Endothelial cell of umbilical vein (primary cell): ENCODE measurements at regions not wholly inside any gene's neighbourhood (a gene's known extent, or its start where the extent isn't known, plus 50 kb on each side); places are given as distances from the start of the nearest gene placed in this dataset.

Experiments used
- BruUV-seq: library from RNA; stranded (reverse); fragments of 400-500 nt; replicated peaks from 2 replicates; lab custom pipeline; 2021; lab: Mats Ljungman, UMichigan
- CTCF ChIA-PET: fragments of 300-600, 350-600 bp; sonication (Branson Sonifier 250); formaldehyde crosslinking; loops from one replicate; lab custom pipeline; 2021; ENCODE audit warnings: antibody characterized with exemption, inconsistent platforms; lab: Charles Lee
- POLR2A ChIA-PET: fragments of 300-600, 350-600 bp; sonication (Branson Sonifier 250); formaldehyde crosslinking; loops from one replicate; lab custom pipeline; 2021; ENCODE audit warnings: antibody characterized with exemption, inconsistent platforms; lab: Charles Lee
- DNase-seq: peaks from one replicate; pipeline ENCODE4 v3.0.0-alpha.2; 2011; ENCODE audit warnings: low read depth, low spot score
- FAIRE-seq: peaks from 2 replicates; lab custom pipeline; 2011; peaks lifted over from hg19 to GRCh38; lab: Jason Lieb, UNC
- H2AFZ ChIP-seq: 2 replicates; pipeline ENCODE4 v1.6.0; 2012; ENCODE audit warnings: low read depth, low read length, control low read depth, inconsistent platforms
- H3K27ac ChIP-seq: 2 replicates; pipeline ENCODE4 v1.5.1; 2011; ENCODE audit warnings: low read depth, mild to moderate bottlenecking, control low read depth, low read length, moderate library complexity; ENCODE audit not compliant: insufficient read depth
- H3K27me3 ChIP-seq, 2 experiments: 2 replicates each; pipeline versions ENCODE4 v1.6.0 to v1.6.1; 2011; ENCODE audit warnings: low read length in 2 of 2, mixed read lengths in 1 of 2; ENCODE audit not compliant: control insufficient read depth in 2 of 2, insufficient read depth in 2 of 2
- H3K36me3 ChIP-seq, 2 experiments: 2 replicates in 1 of 2; 3 replicates in 1 of 2; pipeline ENCODE4 v1.5.1; 2011; ENCODE audit warnings: low read length in 2 of 2, mild to moderate bottlenecking in 1 of 2, moderate library complexity in 1 of 2; ENCODE audit not compliant: control insufficient read depth in 2 of 2, insufficient read depth in 2 of 2; ENCODE audit errors: extremely low read depth in 1 of 2
- H3K4me1 ChIP-seq: 3 replicates; pipeline ENCODE4 v1.5.1; 2011; ENCODE audit warnings: mild to moderate bottlenecking, low read length; ENCODE audit not compliant: control insufficient read depth, insufficient read depth; ENCODE audit errors: extremely low read depth
- H3K4me2 ChIP-seq: 2 replicates; pipeline ENCODE4 v1.6.1; 2011; ENCODE audit warnings: low read length, control low read depth, mixed read lengths; ENCODE audit not compliant: insufficient read depth
- H3K4me3 ChIP-seq, 3 experiments: fragments of 200-600 bp in 1 of 3; sonication (generic), shearing (Covaris generic) in 1 of 3; replicated peaks in 1 of 3; 2 replicates each; pipeline ENCODE4 v1.5.1; 2011 to 2016; ENCODE audit warnings: control low read depth in 3 of 3, low read length in 3 of 3, mild to moderate bottlenecking in 2 of 3, inconsistent platforms in 1 of 3, low read depth in 1 of 3, moderate library complexity in 1 of 3; ENCODE audit not compliant: insufficient read depth in 1 of 3
- H3K79me2 ChIP-seq: 2 replicates; pipeline ENCODE4 v1.6.0; 2012; ENCODE audit warnings: low read length, inconsistent platforms; ENCODE audit not compliant: control insufficient read depth, insufficient read depth
- H3K9ac ChIP-seq: replicated peaks from 2 replicates; pipeline ENCODE3; 2011; ENCODE audit warnings: low read length, control low read depth; ENCODE audit not compliant: insufficient read depth; ENCODE audit errors: extremely low read depth
- H3K9me1 ChIP-seq: replicated peaks from 3 replicates; pipeline ENCODE4 v1.6.0; 2011; ENCODE audit warnings: mild to moderate bottlenecking, low read length; ENCODE audit not compliant: control insufficient read depth, insufficient read depth; ENCODE audit errors: extremely low read depth
- H3K9me3 ChIP-seq: replicated peaks from 2 replicates; pipeline ENCODE4 v1.5.1; 2012; ENCODE audit warnings: low read length, inconsistent platforms; ENCODE audit not compliant: control insufficient read depth, insufficient read depth
- H4K20me1 ChIP-seq: replicated peaks from 2 replicates; pipeline ENCODE3; 2011; ENCODE audit warnings: mild to moderate bottlenecking, low read length; ENCODE audit not compliant: control insufficient read depth, insufficient read depth; ENCODE audit errors: extremely low read depth
- CTCF ChIP-seq, 2 donors: IDR thresholded peaks; 1 replicate in 1 of 2; 2 replicates in 1 of 2; pipeline ENCODE4 v1.5.1; 2011; ENCODE audit warnings: low read length in 2 of 2, mild to moderate bottlenecking in 2 of 2, moderate library complexity in 2 of 2, control low read depth in 1 of 2, inconsistent platforms in 1 of 2, low read depth in 1 of 2; ENCODE audit not compliant: insufficient read depth in 1 of 2; ENCODE audit errors: extremely low read depth in 1 of 2
- EZH2 ChIP-seq: IDR thresholded peaks from 2 replicates; pipeline ENCODE4 v1.6.1; 2012; ENCODE audit warnings: borderline replicate concordance, low read depth, mild to moderate bottlenecking, moderate library complexity, low read length, inconsistent platforms; ENCODE audit not compliant: severe bottlenecking
- FOS ChIP-seq: IDR thresholded peaks from 2 replicates; pipeline ENCODE4 v1.6.1; 2011; ENCODE audit warnings: mild to moderate bottlenecking, low read length, moderate library complexity, borderline replicate concordance; ENCODE audit not compliant: insufficient read depth
- GATA2 ChIP-seq: IDR thresholded peaks from 2 replicates; pipeline ENCODE4 v1.7.0; 2011; ENCODE audit warnings: low read depth, mild to moderate bottlenecking, moderate library complexity, mixed read lengths, low read length; ENCODE audit not compliant: insufficient read length, insufficient read depth
- JUN ChIP-seq: IDR thresholded peaks from 2 replicates; pipeline ENCODE4 v1.6.1; 2011; ENCODE audit warnings: borderline replicate concordance, low read depth; ENCODE audit not compliant: insufficient read length, insufficient read depth
- MAX ChIP-seq: IDR thresholded peaks from 2 replicates; pipeline ENCODE4 v1.6.1; 2011; ENCODE audit not compliant: insufficient read depth, insufficient read length
- MYC ChIP-seq: IDR thresholded peaks from one replicate; pipeline ENCODE4 v1.6.1; 2011; ENCODE audit warnings: mild to moderate bottlenecking, low read depth, low read length
- POLR2A ChIP-seq: IDR thresholded peaks from 2 replicates; pipeline ENCODE4 v1.6.1; 2012; ENCODE audit warnings: low read depth, mild to moderate bottlenecking, control low read depth, low read length
- POLR2AphosphoS5 ChIP-seq: IDR thresholded peaks from 2 replicates; pipeline ENCODE4 v1.6.1; 2012; ENCODE audit warnings: low read depth, mild to moderate bottlenecking, control low read depth, low read length, moderate library complexity; ENCODE audit not compliant: insufficient read depth
- dilution Hi-C: fragments of 300-500 bp; cut with MboI; formaldehyde crosslinking; loops from one replicate; pipeline ENCODE4 v1.15.0; 2019; ENCODE audit warnings: low sequenced_read_pairs; ENCODE audit not compliant: extremely low pct_ligation_motif_present
- intact Hi-C: fragments of 100-400 bp; cut with micrococcal nuclease; formaldehyde crosslinking; loops from one replicate; pipeline ENCODE4 v1.10.0; 2022

- BruUV-seq, result no TSS peak
- DNase-seq (no peak), FAIRE-seq (no peak)
- no peaks in the 10 kb centered on the region for H3K79me2 ChIP-seq
- peaks cover 28% of the 10 kb centered on the region for H3K4me1 ChIP-seq
- no peaks in the 10 kb centered on the region for H3K36me3 ChIP-seq
- H2AFZ ChIP-seq, result no peak overlapping the region
- no peak overlapping the region for H3K27ac ChIP-seq
- TF ChIP-seq FOS (no peak), CTCF (IDR thresholded peaks at IDR 0.05; ENCODE audit: extremely low read depth in 1 of 2, insufficient read depth in 1 of 2, low read depth in 1 of 2, low read length in 2 of 2) (no peak), JUN (no peak), GATA2 (no peak), EZH2 (no peak), MAX (no peak), POLR2AphosphoS5 (no peak), POLR2A (no peak), MYC (no peak)
- H3K9me3 ChIP-seq, result no peaks in the 10 kb centered on the region
- dilution Hi-C loops, result no loop called here
- no peaks in the 10 kb centered on the region for H4K20me1 ChIP-seq
- no peak overlapping the region for H3K4me2 ChIP-seq
- H3K27me3 ChIP-seq, result no peaks in the 10 kb centered on the region
- H3K4me3 ChIP-seq, result no peak overlapping the region
- ChIA-PET POLR2A (no interaction called here), CTCF (interaction anchor here (1.3 kb wide), 1 partner anchor 23 kb away, joined by 4 read pairs; no protein-coding TSS in a partner anchor)
- no peaks in the 10 kb centered on the region for H3K9me1 ChIP-seq
- intact Hi-C loops, result no loop called here
- no peak overlapping the region for H3K9ac ChIP-seq
Observed at GRCh38 chr7:46580766-46581165, 659.7 kb upstream of the IGFBP3 start.
